ENCODE measurements at regions not wholly inside any gene's neighbourhood (a gene's known extent, or its start where the extent isn't known, plus 50 kb on each side); places are given as distances from the start of the nearest gene placed in this dataset.

DNA sequence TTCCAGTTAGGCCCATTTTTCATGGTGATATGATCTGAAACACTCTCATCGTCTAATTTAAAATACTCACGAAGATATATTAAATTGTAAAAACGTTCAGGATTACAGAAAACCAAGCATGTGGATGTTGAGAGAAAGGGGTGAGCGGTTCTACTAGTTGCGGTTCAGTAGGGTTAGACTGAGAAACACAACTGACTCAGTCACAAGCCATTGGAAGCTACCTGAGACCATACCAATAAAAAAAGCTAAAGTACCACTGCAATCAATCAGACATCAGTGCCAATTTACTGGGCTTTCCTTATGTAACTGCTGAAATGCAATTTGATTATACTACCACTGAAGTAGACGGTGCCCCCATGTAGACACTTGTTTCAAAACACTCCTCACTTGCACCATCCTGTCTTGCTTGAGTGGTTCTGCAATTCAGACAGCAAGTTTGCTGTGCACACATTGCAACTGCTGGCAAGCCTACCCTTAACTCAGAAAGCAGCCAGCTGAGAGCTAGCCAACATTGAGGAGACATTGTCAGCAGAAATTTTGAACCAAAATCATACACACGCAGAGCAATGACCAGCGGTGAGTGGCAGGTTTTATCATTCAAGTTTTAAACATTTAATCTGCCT, 368.7 kb upstream of the ARHGEF26 start:
- WGBS, 2 donors: 62 to 65% methylated on average over 8 of the region's 8 CpGs
- H3K27ac ChIP-seq: no peak overlapping the region
- intact Hi-C loops (cut with DNase I; ENCODE audit: low total_unique reads): no loop called here
- H3K9me3 ChIP-seq: no peaks in the 10 kb centered on the region
- H3K4me1 ChIP-seq: peaks cover 11% of the 10 kb centered on the region
- no peaks in the 10 kb centered on the region for H3K36me3 ChIP-seq (ENCODE audit: low read depth, missing control alignments)
- TF ChIP-seq, protein P1, sequence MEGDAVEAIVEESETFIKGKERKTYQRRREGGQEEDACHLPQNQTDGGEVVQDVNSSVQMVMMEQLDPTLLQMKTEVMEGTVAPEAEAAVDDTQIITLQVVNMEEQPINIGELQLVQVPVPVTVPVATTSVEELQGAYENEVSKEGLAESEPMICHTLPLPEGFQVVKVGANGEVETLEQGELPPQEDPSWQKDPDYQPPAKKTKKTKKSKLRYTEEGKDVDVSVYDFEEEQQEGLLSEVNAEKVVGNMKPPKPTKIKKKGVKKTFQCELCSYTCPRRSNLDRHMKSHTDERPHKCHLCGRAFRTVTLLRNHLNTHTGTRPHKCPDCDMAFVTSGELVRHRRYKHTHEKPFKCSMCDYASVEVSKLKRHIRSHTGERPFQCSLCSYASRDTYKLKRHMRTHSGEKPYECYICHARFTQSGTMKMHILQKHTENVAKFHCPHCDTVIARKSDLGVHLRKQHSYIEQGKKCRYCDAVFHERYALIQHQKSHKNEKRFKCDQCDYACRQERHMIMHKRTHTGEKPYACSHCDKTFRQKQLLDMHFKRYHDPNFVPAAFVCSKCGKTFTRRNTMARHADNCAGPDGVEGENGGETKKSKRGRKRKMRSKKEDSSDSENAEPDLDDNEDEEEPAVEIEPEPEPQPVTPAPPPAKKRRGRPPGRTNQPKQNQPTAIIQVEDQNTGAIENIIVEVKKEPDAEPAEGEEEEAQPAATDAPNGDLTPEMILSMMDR (IDR thresholded peaks at IDR 0.05): no peak
- no peak for TF ChIP-seq POLR2A (IDR thresholded peaks at IDR 0.05)
- no peaks in the 10 kb centered on the region for H3K27me3 ChIP-seq
- H3K4me3 ChIP-seq: no peak overlapping the region
- peak; percentile 34 for DNase-seq

DNA sequence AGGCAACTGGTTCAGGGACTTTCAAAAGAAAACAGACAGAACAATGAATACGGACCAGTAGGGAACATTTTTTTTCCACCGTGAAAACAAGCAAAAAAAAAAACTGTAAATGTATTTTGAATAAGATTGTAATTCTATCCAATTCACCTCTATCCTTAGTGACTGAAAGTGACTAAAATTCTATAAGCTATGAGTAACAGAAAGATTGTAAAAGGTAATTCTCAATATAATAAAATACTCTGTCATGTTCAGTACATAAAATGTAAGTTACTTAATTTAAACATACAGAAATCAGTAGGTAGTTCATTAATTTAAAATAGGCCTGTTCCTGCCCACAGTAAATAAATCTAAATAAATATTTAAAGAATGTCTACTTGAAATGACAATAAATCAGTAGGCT, 368.2 kb upstream of the ARHGEF26 start:
- H3K27me3 ChIP-seq: no peaks in the 10 kb centered on the region
- no peak overlapping the region for H3K27ac ChIP-seq
- peaks cover 11% of the 10 kb centered on the region for H3K4me1 ChIP-seq
- no peaks in the 10 kb centered on the region for H3K9me3 ChIP-seq
- H3K36me3 ChIP-seq (ENCODE audit: low read depth, missing control alignments): no peaks in the 10 kb centered on the region
- intact Hi-C loops (cut with DNase I; ENCODE audit: low total_unique reads): no loop called here
- H3K4me3 ChIP-seq: no peak overlapping the region
- no peak for DNase-seq
- WGBS, 2 donors: 35 to 43% methylated on average over 2 of the region's 2 CpGs
- TF ChIP-seq, protein P1 (IDR thresholded peaks at IDR 0.05): no peak
- no peak for TF ChIP-seq POLR2A (IDR thresholded peaks at IDR 0.05)

DNA sequence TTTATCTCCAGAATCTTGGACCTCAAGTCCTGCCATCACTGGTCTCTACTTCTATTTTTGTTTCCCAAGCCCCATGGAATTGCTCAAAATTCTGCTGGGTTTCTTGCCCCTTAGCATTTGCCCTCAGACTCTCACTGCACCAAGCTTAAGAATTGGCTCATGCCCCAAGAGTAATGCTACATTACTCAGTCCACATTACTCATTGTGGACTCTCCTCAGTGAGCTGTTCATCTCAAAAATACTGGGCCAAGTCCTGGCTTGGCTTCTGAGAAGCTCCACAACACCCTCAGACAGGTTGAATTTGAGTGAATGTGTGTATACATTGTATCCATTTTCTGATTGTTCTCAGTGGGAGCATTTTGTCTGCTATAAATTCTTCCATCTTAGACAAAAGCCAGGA, 364.4 kb upstream of the ARHGEF26 start:
- H3K4me1 ChIP-seq: no peaks in the 10 kb centered on the region
- TF ChIP-seq, protein P1 (IDR thresholded peaks at IDR 0.05): no peak
- no peak for TF ChIP-seq POLR2A (IDR thresholded peaks at IDR 0.05)
- H3K9me3 ChIP-seq: no peaks in the 10 kb centered on the region
- H3K27ac ChIP-seq: no peak overlapping the region
- no peak for DNase-seq
- intact Hi-C loops (cut with DNase I; ENCODE audit: low total_unique reads): no loop called here
- no peaks in the 10 kb centered on the region for H3K27me3 ChIP-seq
- H3K36me3 ChIP-seq (ENCODE audit: low read depth, missing control alignments): no peaks in the 10 kb centered on the region
- H3K4me3 ChIP-seq: no peak overlapping the region

DNA sequence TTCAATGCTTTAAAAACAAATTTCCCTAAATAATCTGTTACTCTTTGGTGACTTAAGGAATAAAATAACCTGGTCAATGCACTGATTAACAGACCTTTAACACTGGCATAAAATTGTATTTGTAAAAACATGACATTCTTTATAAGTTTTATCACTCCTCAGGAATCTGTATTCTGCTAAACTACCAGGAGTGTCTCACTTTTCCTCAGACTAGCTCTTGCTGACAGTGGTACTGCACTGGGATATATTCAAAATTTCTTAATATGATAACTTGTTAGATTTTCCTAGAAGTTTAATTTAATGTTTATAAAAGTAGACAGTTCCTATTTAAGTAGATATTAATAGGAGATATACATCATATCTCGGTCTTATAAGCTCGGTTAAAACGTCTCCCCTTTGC, 363.4 kb upstream of the ARHGEF26 start:
- Histone ChIP-seq H3K36me3 (ENCODE audit: low read depth, missing control alignments) (no peaks in the 10 kb centered on the region), H3K9me3 (no peaks in the 10 kb centered on the region), H3K27me3 (no peaks in the 10 kb centered on the region), H3K27ac (no peak overlapping the region), H3K4me3 (no peak overlapping the region), H3K4me1 (no peaks in the 10 kb centered on the region)
- intact Hi-C loops (cut with DNase I; ENCODE audit: low total_unique reads): no loop called here
- TF ChIP-seq, protein P1 (IDR thresholded peaks at IDR 0.05): no peak
- no peak for TF ChIP-seq POLR2A (IDR thresholded peaks at IDR 0.05)
- DNase-seq: no peak
- 77 to 83% methylated on average over 3 of the region's 3 CpGs for WGBS, 2 donors

DNA sequence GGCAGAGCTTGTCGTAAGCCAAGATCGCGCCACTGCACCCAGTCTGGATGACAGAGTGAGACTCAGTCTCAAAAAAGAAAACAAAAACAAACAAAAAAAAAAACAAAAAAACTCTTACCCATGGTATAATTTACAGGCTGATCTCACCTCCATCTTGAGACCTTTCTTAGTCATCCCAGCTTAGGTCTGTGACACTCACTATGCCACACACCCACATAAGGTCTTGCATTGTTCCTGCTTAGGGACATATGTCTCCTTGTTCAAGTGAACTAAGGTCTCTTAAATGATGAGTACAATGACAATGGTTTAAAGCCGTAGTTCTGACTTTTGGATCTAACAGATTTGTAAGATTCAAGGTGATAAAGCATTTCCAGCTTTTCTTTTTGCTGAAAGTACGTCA, 360.2 kb upstream of the ARHGEF26 start:
- Histone ChIP-seq H3K27ac (no peak overlapping the region), H3K27me3 (no peaks in the 10 kb centered on the region), H3K9me3 (no peaks in the 10 kb centered on the region), H3K4me1 (no peaks in the 10 kb centered on the region), H3K36me3 (ENCODE audit: low read depth, missing control alignments) (no peaks in the 10 kb centered on the region), H3K4me3 (no peak overlapping the region)
- DNase-seq: no peak
- intact Hi-C loops (cut with DNase I; ENCODE audit: low total_unique reads): no loop called here
- WGBS, 2 donors: 86 to 90% methylated on average over 5 of the region's 5 CpGs
- TF ChIP-seq, protein P1 (IDR thresholded peaks at IDR 0.05): no peak
- no peak for TF ChIP-seq POLR2A (IDR thresholded peaks at IDR 0.05)

Measured in testis (tissue), 2 donors.